ENCODE measurements at regions not wholly inside any gene's neighbourhood (a gene's known extent, or its start where the extent isn't known, plus 50 kb on each side); places are given as distances from the start of the nearest gene placed in this dataset.
"Not testable (repeated sequence)": the region's sequence is repeated elsewhere in the genome, so short reads cannot be mapped to it uniquely, and the experiment has no call there.

DNA sequence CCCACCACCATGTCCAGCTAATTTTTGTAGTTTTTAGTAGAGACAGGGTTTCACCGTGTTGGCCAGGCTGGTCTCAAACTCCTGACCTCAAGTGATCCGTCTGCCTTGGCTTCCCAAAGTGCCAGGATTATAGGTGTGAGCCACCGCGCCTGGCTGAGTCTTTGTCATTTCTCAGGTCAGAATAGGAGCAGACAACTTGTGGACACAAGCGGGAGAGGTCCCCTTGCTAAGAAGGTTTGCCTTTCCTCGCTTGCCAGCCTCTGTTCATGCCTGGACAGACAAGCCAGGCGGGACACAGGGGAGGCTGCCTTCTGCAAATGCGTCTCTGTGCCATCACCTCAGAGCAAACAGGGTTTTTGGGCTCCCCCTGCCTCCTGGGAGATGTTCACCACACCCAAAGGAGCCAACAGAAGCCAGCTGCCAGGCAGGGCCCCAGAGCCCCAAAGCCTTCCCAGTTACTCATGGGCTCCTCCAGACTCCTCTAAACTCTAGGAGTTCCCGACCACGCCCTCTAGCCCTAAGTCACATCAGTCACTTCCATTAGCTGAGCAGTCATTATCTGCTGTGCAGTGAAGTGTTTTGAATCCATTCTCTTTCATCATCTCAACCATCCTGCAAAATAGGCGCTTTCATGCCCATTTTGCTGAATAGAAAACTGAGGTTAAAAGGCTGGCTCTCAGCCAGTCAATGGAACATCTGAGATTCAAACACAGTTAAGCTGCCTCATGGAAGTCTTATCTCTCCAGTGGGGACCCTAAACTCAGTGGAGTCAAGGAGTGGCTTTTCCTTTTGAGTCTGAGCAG, 245.0 kb downstream of the UACA start:
- no peaks in the 10 kb centered on the region for H3K4me1 ChIP-seq (ENCODE audit: control insufficient read depth in 2 of 2, insufficient read depth in 2 of 2, low read length in 2 of 2)

DNA sequence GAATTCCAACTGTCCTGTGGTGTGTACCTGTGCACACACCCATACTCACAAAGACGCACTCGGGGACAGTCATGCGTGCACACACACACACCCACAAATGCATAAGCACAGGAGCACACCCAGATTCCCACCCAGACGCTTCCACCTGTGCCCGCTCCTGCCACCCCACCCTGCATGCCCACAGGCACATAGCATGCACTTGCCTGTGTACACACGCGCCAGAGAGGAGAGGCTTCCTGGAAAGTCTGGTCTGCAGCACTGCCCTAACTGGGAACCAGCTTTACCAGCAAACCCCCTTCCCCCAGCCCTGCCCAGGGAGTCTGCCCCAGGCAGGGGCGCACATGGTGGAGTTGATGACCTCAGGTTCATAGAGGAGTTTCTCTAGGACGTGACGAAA, 246.2 kb downstream of the UACA start:
- Histone ChIP-seq H3K4me3 (ENCODE audit: low read length in 2 of 2) (no peak overlapping the region), H3K4me1 (ENCODE audit: control insufficient read depth in 2 of 2, insufficient read depth in 2 of 2, low read length in 2 of 2) (no peaks in the 10 kb centered on the region), H3K36me3 (ENCODE audit: control insufficient read depth in 2 of 2, insufficient read depth in 2 of 2, low read length in 2 of 2) (no peaks in the 10 kb centered on the region), H3K27ac (ENCODE audit: low read depth in 2 of 2, low read length in 2 of 2) (no peak overlapping the region), H3K27me3 (ENCODE audit: control insufficient read depth in 2 of 2, insufficient read depth in 2 of 2, low read length in 2 of 2) (no peaks in the 10 kb centered on the region), H3K9ac (ENCODE audit: low read depth in 1 of 2, low read length in 2 of 2) (no peak overlapping the region), H3K9me3 (ENCODE audit: control insufficient read depth in 2 of 2, low read length in 2 of 2) (no peaks in the 10 kb centered on the region)

More for the DNA sequence above, 245.0 kb downstream of the UACA start:
- H3K4me3 ChIP-seq (ENCODE audit: low read length in 2 of 2) = no peak overlapping the region
- H3K36me3 ChIP-seq (ENCODE audit: control insufficient read depth in 2 of 2, insufficient read depth in 2 of 2, low read length in 2 of 2) = no peaks in the 10 kb centered on the region
- no peaks in the 10 kb centered on the region for H3K9me3 ChIP-seq (ENCODE audit: control insufficient read depth in 2 of 2, low read length in 2 of 2)
- no peaks in the 10 kb centered on the region for H3K27me3 ChIP-seq (ENCODE audit: control insufficient read depth in 2 of 2, insufficient read depth in 2 of 2, low read length in 2 of 2)
- no peak overlapping the region for H3K27ac ChIP-seq (ENCODE audit: low read depth in 2 of 2, low read length in 2 of 2)
- no peak overlapping the region for H3K9ac ChIP-seq (ENCODE audit: low read depth in 1 of 2, low read length in 2 of 2)

DNA sequence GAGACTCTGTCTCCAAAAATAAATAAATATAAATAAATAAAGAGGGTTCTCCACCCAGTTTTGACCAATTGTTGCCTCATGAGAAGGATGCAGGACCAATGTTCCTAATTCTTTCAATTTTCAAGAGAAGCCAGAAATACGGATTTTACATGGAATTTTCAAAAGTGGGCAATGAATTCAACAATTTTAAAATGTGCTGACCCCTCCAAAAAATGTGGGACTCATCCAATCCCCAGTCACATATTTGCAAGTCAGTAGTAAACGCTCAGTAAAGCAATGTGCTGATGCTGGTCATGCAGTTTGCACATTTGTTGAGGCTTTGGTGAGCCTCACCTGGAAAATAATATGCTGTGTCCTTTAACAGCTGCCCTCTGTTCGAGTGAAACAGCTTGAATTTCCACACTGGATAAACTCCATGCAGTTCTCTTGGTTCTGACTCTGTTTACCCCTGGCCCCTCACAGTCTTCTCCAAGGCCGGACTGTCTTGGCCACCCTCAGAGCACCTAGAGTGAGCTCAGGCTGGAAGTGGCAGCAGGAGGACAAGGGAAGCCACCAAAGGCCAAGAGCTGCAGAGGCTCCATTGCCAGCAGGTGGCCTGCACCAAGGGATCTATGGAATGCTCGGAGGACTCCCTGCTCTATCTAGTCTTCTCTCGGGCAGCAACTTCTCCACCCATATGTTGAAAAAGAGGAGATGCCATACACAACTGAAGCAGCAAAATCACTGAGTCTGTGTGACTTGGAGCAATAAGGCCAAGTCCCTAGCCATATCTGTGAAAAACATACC, 246.8 kb downstream of the UACA start:
- Histone ChIP-seq H3K9ac (ENCODE audit: low read depth in 1 of 2, low read length in 2 of 2) (no peak overlapping the region), H3K27ac (ENCODE audit: low read depth in 2 of 2, low read length in 2 of 2) (no peak overlapping the region)

DNA sequence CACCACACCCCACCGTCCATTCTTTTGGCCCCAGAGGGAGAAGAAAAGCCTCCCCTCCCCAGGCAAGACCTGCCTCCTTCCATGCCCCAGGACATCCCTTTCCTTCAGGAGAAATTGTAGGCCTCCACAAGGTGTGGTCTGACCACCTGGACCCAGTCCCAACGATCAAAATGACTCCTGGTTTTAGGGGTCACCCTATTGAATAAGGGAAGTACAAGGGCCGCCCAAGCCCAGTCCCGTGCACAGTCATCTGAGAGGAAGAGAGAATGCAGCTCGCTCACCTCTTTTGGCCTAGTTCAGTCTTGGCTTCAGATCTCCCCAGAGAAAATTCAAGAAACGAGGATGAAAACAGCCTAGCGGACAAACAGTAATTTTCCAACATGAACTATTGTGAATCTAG, 249.1 kb downstream of the UACA start:
- Histone ChIP-seq H3K9ac (ENCODE audit: low read depth in 1 of 2, low read length in 2 of 2) (no peak overlapping the region), H3K27ac (ENCODE audit: low read depth in 2 of 2, low read length in 2 of 2) (no peak overlapping the region), H3K27me3 (ENCODE audit: control insufficient read depth in 2 of 2, insufficient read depth in 2 of 2, low read length in 2 of 2) (no peaks in the 10 kb centered on the region), H3K4me1 (ENCODE audit: control insufficient read depth in 2 of 2, insufficient read depth in 2 of 2, low read length in 2 of 2) (no peaks in the 10 kb centered on the region), H3K36me3 (ENCODE audit: control insufficient read depth in 2 of 2, insufficient read depth in 2 of 2, low read length in 2 of 2) (no peaks in the 10 kb centered on the region), H3K4me3 (ENCODE audit: low read length in 2 of 2) (no peak overlapping the region), H3K9me3 (ENCODE audit: control insufficient read depth in 2 of 2, low read length in 2 of 2) (peaks cover 3 to 10% of the 10 kb centered on the region in 2 donors)

More for the DNA sequence above, 246.8 kb downstream of the UACA start:
- H3K4me3 ChIP-seq (ENCODE audit: low read length in 2 of 2) = no peak overlapping the region
- no peaks in the 10 kb centered on the region for H3K4me1 ChIP-seq (ENCODE audit: control insufficient read depth in 2 of 2, insufficient read depth in 2 of 2, low read length in 2 of 2)
- no peaks in the 10 kb centered on the region for H3K9me3 ChIP-seq (ENCODE audit: control insufficient read depth in 2 of 2, low read length in 2 of 2)
- no peaks in the 10 kb centered on the region for H3K27me3 ChIP-seq (ENCODE audit: control insufficient read depth in 2 of 2, insufficient read depth in 2 of 2, low read length in 2 of 2)
- no peaks in the 10 kb centered on the region for H3K36me3 ChIP-seq (ENCODE audit: control insufficient read depth in 2 of 2, insufficient read depth in 2 of 2, low read length in 2 of 2)

DNA sequence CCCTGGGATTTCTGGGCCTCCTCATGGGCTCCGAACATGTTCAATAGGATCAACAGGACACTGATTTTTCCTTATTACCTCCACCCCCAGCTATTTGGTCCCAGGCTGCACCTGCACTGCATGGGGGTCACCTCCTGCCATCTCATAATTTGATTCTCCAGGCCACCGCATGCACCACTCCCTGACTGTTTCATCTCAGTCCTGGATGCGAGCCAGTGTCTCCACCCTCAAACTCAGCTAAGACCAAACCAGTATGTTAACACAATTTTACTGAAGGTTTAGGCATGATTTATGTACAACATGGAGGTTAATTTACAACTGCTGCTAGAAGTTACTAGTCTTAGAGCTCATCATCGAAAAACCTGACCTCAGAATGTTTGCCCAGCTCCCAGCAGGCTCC, 249.5 kb downstream of the UACA start:
- Histone ChIP-seq H3K4me1 (ENCODE audit: control insufficient read depth in 2 of 2, insufficient read depth in 2 of 2, low read length in 2 of 2) (no peaks in the 10 kb centered on the region), H3K36me3 (ENCODE audit: control insufficient read depth in 2 of 2, insufficient read depth in 2 of 2, low read length in 2 of 2) (no peaks in the 10 kb centered on the region), H3K9me3 (ENCODE audit: control insufficient read depth in 2 of 2, low read length in 2 of 2) (peaks cover 3 to 10% of the 10 kb centered on the region in 2 donors), H3K4me3 (ENCODE audit: low read length in 2 of 2) (no peak overlapping the region), H3K27me3 (ENCODE audit: control insufficient read depth in 2 of 2, insufficient read depth in 2 of 2, low read length in 2 of 2) (no peaks in the 10 kb centered on the region), H3K9ac (ENCODE audit: low read depth in 1 of 2, low read length in 2 of 2) (no peak overlapping the region), H3K27ac (ENCODE audit: low read depth in 2 of 2, low read length in 2 of 2) (no peak overlapping the region)

DNA sequence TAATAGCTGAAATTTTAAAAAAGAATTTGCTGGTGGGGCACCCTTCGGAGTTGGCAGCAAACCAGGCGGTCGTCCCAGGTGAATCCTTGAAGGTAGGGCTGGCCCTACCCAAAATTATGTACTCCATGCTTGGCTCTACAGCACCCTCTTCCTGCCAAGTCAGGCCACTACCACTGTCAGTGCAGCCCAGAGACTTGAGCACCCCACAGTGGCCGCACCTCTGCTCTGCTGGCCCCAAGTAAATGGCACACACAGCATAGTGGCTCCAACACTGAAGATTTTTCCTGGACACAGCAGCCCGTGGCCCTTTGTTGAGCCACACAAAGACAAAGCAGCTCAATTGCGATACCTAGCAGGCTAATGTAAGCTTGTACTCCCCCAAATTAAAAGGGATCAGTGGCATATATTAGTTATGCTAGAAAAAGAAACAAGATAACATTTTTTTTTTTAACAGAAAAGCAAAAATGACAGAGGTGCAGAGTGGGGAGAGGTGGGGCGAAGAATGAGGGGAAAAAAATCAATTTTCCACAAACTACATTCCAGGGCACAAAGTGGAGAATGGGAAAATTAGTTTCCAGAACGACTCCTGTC, 250.5 kb downstream of the UACA start:
- Histone ChIP-seq H3K36me3 (ENCODE audit: control insufficient read depth in 2 of 2, insufficient read depth in 2 of 2, low read length in 2 of 2) (no peaks in the 10 kb centered on the region), H3K4me3 (ENCODE audit: low read length in 2 of 2) (no peak overlapping the region), H3K27ac (ENCODE audit: low read depth in 2 of 2, low read length in 2 of 2) (no peak overlapping the region), H3K4me1 (ENCODE audit: control insufficient read depth in 2 of 2, insufficient read depth in 2 of 2, low read length in 2 of 2) (no peaks in the 10 kb centered on the region), H3K27me3 (ENCODE audit: control insufficient read depth in 2 of 2, insufficient read depth in 2 of 2, low read length in 2 of 2) (no peaks in the 10 kb centered on the region), H3K9me3 (ENCODE audit: control insufficient read depth in 2 of 2, low read length in 2 of 2) (peaks cover 3 to 10% of the 10 kb centered on the region in 2 donors), H3K9ac (ENCODE audit: low read depth in 1 of 2, low read length in 2 of 2) (no peak overlapping the region)

DNA sequence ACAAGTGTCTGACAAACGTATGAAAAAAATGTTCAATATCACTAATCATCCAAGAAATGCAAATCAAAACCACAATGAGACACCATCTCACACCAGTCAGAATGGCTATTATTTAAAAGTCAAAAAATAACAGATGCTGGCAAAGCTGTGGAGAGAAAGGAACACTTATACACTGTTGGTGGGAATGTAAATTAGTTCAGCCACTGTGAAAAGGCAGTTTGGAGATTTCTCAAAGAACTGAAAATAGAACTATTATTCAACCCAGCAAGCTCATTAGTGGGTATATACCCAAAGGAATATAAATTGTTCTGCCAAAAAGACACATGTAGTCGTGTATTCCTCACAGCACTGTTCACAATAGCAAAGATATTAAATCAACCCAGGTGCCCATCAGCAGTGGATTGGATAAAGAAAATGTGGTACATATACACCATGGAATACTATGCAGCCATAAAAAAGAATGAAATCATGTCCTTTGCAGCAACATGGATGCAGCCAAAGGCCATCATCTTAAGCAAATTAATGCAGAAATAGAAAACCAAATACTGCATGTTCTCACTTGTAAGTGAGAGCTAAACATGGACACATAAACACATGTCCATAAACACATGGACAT, 251.3 kb downstream of the UACA start:
- H3K27ac ChIP-seq (ENCODE audit: low read depth in 2 of 2, low read length in 2 of 2); H3K9ac ChIP-seq (ENCODE audit: low read depth in 1 of 2, low read length in 2 of 2); H3K4me1 ChIP-seq (ENCODE audit: control insufficient read depth in 2 of 2, insufficient read depth in 2 of 2, low read length in 2 of 2); H3K36me3 ChIP-seq (ENCODE audit: control insufficient read depth in 2 of 2, insufficient read depth in 2 of 2, low read length in 2 of 2); H3K4me3 ChIP-seq (ENCODE audit: low read length in 2 of 2); H3K27me3 ChIP-seq (ENCODE audit: control insufficient read depth in 2 of 2, insufficient read depth in 2 of 2, low read length in 2 of 2): not testable (repeated sequence)
- H3K9me3 ChIP-seq (ENCODE audit: control insufficient read depth in 2 of 2, low read length in 2 of 2) = peaks cover 3 to 10% of the 10 kb centered on the region in 2 donors

DNA sequence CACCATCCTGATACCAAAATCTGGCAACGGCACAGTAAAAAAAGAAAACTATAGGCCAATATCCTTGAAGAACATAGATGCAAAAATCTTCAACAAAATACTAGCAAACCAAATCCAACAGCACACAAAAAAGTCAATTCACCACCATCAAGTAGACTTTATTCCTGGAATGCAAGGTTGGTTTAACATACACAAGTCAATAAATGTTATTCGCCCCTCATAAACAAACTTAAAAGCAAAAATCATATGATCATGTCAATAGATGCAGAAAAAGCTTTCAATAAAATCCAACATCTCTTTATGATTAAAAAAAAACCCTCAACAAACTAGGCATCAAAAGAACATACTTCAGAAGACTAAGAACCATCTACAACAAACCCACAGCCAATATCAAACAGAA, 252.9 kb downstream of the UACA start:
- H3K4me1 ChIP-seq (ENCODE audit: control insufficient read depth in 2 of 2, insufficient read depth in 2 of 2, low read length in 2 of 2) = no peaks in the 10 kb centered on the region

DNA sequence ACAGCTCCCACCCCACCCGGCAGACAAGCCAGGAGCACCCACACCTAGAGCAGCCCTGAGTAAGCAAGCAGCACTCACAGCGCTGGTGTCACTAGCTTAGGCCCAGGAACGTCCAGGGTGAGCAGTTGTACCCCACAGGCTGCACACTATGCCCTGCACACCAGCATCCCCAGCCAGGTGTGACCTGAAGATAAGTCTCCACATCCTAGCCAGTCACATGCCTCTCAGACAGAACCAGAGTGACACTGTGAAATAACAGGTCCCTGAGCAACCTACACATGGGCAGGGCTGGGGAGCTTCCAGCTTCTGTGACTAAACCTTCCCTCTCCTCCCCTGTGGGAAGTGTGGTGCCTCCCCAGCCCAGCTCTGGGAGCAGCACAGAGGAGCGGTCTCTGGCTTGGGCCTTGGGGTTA, 253.6 kb downstream of the UACA start:
- no peaks in the 10 kb centered on the region for H3K36me3 ChIP-seq (ENCODE audit: control insufficient read depth in 2 of 2, insufficient read depth in 2 of 2, low read length in 2 of 2)
- H3K4me1 ChIP-seq (ENCODE audit: control insufficient read depth in 2 of 2, insufficient read depth in 2 of 2, low read length in 2 of 2) = peaks cover 0 to 5% of the 10 kb centered on the region in 2 donors
- H3K9me3 ChIP-seq (ENCODE audit: control insufficient read depth in 2 of 2, low read length in 2 of 2) = peaks cover 3 to 10% of the 10 kb centered on the region in 2 donors
- H3K4me3 ChIP-seq (ENCODE audit: low read length in 2 of 2) = no peak overlapping the region
- H3K9ac ChIP-seq (ENCODE audit: low read depth in 1 of 2, low read length in 2 of 2) = no peak overlapping the region
- no peak overlapping the region for H3K27ac ChIP-seq (ENCODE audit: low read depth in 2 of 2, low read length in 2 of 2)
- no peaks in the 10 kb centered on the region for H3K27me3 ChIP-seq (ENCODE audit: control insufficient read depth in 2 of 2, insufficient read depth in 2 of 2, low read length in 2 of 2)

More for the DNA sequence above, 252.9 kb downstream of the UACA start:
- Histone ChIP-seq H3K9me3 (ENCODE audit: control insufficient read depth in 2 of 2, low read length in 2 of 2) (peaks cover 3 to 10% of the 10 kb centered on the region in 2 donors), H3K4me3 (ENCODE audit: low read length in 2 of 2) (no peak overlapping the region), H3K27me3 (ENCODE audit: control insufficient read depth in 2 of 2, insufficient read depth in 2 of 2, low read length in 2 of 2) (no peaks in the 10 kb centered on the region), H3K36me3 (ENCODE audit: control insufficient read depth in 2 of 2, insufficient read depth in 2 of 2, low read length in 2 of 2) (no peaks in the 10 kb centered on the region), H3K27ac (ENCODE audit: low read depth in 2 of 2, low read length in 2 of 2) (no peak overlapping the region), H3K9ac (ENCODE audit: low read depth in 1 of 2, low read length in 2 of 2) (no peak overlapping the region)

DNA sequence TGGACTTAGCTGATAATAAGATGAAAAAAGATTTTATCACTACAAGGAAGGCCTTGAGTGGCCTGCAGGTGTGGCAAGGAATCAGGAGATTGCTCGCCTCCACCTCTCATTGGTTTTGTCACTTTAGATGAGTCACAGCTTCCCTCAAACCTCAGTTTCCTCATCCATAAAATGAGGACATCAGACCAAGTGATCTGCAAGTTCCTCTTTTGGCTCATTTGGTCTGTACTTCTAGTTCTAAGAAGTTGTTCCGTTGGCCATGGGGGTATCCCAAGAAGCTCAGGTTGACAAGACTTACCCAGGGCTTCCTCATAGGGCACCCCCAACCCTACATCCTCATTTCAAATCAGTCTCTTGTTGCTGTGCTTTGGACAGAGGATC, 254.1 kb downstream of the UACA start:
- Histone ChIP-seq H3K27ac (ENCODE audit: low read depth in 2 of 2, low read length in 2 of 2) (no peak overlapping the region), H3K9ac (ENCODE audit: low read depth in 1 of 2, low read length in 2 of 2) (no peak overlapping the region), H3K4me1 (ENCODE audit: control insufficient read depth in 2 of 2, insufficient read depth in 2 of 2, low read length in 2 of 2) (peaks cover 0 to 8% of the 10 kb centered on the region in 2 donors), H3K9me3 (ENCODE audit: control insufficient read depth in 2 of 2, low read length in 2 of 2) (peaks cover 3 to 10% of the 10 kb centered on the region in 2 donors), H3K36me3 (ENCODE audit: control insufficient read depth in 2 of 2, insufficient read depth in 2 of 2, low read length in 2 of 2) (no peaks in the 10 kb centered on the region), H3K4me3 (ENCODE audit: low read length in 2 of 2) (no peak overlapping the region), H3K27me3 (ENCODE audit: control insufficient read depth in 2 of 2, insufficient read depth in 2 of 2, low read length in 2 of 2) (no peaks in the 10 kb centered on the region)

All from mucosa of rectum (tissue), 2 donors.